Cardiac septum (tissue), 1 donor: ENCODE measurements at regions not wholly inside any gene's neighbourhood (a gene's known extent, or its start where the extent isn't known, plus 50 kb on each side); places are given as distances from the start of the nearest gene placed in this dataset.

ENCODE experiments used
- DNase-seq: peaks from one replicate; pipeline ENCODE4 v3.0.0-alpha.2; 2020; ENCODE audit warnings: low spot score
- intact Hi-C: fragments of 100-400 bp; cut with DNase I; formaldehyde crosslinking; loops from one replicate; pipeline ENCODE4 v1.14.0; 2022
- donor health status: DM: no; HTN: no; CAD: no.

- no peak for DNase-seq
- intact Hi-C loops: no loop called here
Observed at GRCh38 chr2:58893656-58894351, 652.7 kb upstream of the FANCL start.

- intact Hi-C loops: no loop called here
- DNase-seq: no peak
Observed at GRCh38 chr2:58891828-58892377, 650.8 kb upstream of the FANCL start.

GRCh38 chr2:58890865-58891525 is 649.9 kb upstream of the FANCL start:
- no peak for DNase-seq
- intact Hi-C loops: no loop called here

GRCh38 chr2:58886009-58886408 is 644.9 kb upstream of the FANCL start:
- no peak for DNase-seq
- intact Hi-C loops: no loop called here

GRCh38 chr2:58879834-58880233 is 638.7 kb upstream of the FANCL start:
- no peak for DNase-seq
- intact Hi-C loops: no loop called here

GRCh38 chr2:58878778-58879177 is 637.7 kb upstream of the FANCL start:
- no peak for DNase-seq

GRCh38 chr2:58876126-58876525 is 635.0 kb upstream of the FANCL start:
- intact Hi-C loops: no loop called here
- no peak for DNase-seq

More at GRCh38 chr2:58878778-58879177, 637.7 kb upstream of the FANCL start:
- intact Hi-C loops: no loop called here

- no peak for DNase-seq
- intact Hi-C loops: no loop called here
Observed at GRCh38 chr2:58875436-58875835, 634.3 kb upstream of the FANCL start.

- no peak for DNase-seq
- intact Hi-C loops: no loop called here
Observed at GRCh38 chr2:58871469-58872142, 630.5 kb upstream of the FANCL start.

- intact Hi-C loops: no loop called here
- no peak for DNase-seq
Observed at GRCh38 chr2:58870704-58871103, 629.6 kb upstream of the FANCL start.

- no peak for DNase-seq
Observed at GRCh38 chr2:58866946-58867345, 625.8 kb upstream of the FANCL start.

GRCh38 chr2:58866527-58866926 is 625.4 kb upstream of the FANCL start:
- DNase-seq: no peak
- intact Hi-C loops: no loop called here

More at GRCh38 chr2:58866946-58867345, 625.8 kb upstream of the FANCL start:
- intact Hi-C loops: no loop called here

GRCh38 chr2:58866040-58866439 is 624.9 kb upstream of the FANCL start:
- DNase-seq: no peak
- intact Hi-C loops: no loop called here

- no peak for DNase-seq
- intact Hi-C loops: no loop called here
Observed at GRCh38 chr2:58865436-58865835, 624.3 kb upstream of the FANCL start.

- no peak for DNase-seq
- intact Hi-C loops: no loop called here
Observed at GRCh38 chr2:58862244-58862643, 621.1 kb upstream of the FANCL start.

GRCh38 chr2:58860586-58860985 is 619.5 kb upstream of the FANCL start:
- intact Hi-C loops: no loop called here
- no peak for DNase-seq

GRCh38 chr2:58856100-58856499 is 615.0 kb upstream of the FANCL start:
- no peak for DNase-seq
- intact Hi-C loops: no loop called here

- no peak for DNase-seq
- intact Hi-C loops: no loop called here
Observed at GRCh38 chr2:58853420-58853819, 612.3 kb upstream of the FANCL start.

- intact Hi-C loops: no loop called here
- DNase-seq: no peak
Observed at GRCh38 chr2:58852905-58853304, 611.8 kb upstream of the FANCL start.

GRCh38 chr2:58852243-58852642 is 611.1 kb upstream of the FANCL start:
- intact Hi-C loops: no loop called here
- DNase-seq: no peak

GRCh38 chr2:58851598-58851997 is 610.5 kb upstream of the FANCL start:
- no peak for DNase-seq
- intact Hi-C loops: no loop called here
